Karpas-422 (cell line): ENCODE measurements at regions not wholly inside any gene's neighbourhood (a gene's known extent, or its start where the extent isn't known, plus 50 kb on each side); places are given as distances from the start of the nearest gene placed in this dataset.
A peak's percentile ranks its signal among the peaks of the same experiment; 100 is the strongest.

ENCODE experiments used
- DNase-seq: peaks from one replicate; pipeline ENCODE4 v3.0.0-alpha.2; 2015
- H2AFZ ChIP-seq: fragments of 200-600 bp; sonication (generic); 2 replicates; pipeline ENCODE4 v1.6.1; 2014; ENCODE audit warnings: antibody characterized with exemption, low read length, mixed read lengths
- H3K27ac ChIP-seq: fragments of 200-600 bp; sonication (generic); 2 replicates; pipeline ENCODE4 v1.5.1; 2014; ENCODE audit warnings: mild to moderate bottlenecking, low read length, moderate library complexity
- H3K27me3 ChIP-seq: fragments of 200-600 bp; sonication (generic); 2 replicates; pipeline ENCODE4 v1.6.1; 2014; ENCODE audit warnings: low read length, mixed read lengths
- H3K36me3 ChIP-seq: fragments of 200-600 bp; sonication (generic); 2 replicates; pipeline ENCODE4 v1.6.1; 2014; ENCODE audit warnings: low read length, mixed read lengths; ENCODE audit not compliant: insufficient read depth
- H3K4me1 ChIP-seq: fragments of 200-600 bp; sonication (generic); 2 replicates; pipeline ENCODE4 v1.6.1; 2014; ENCODE audit warnings: mild to moderate bottlenecking, low read length, mixed read lengths
- H3K4me2 ChIP-seq: fragments of 200-600 bp; sonication (generic); 2 replicates; pipeline ENCODE4 v1.6.1; 2014; ENCODE audit warnings: low read length, low read depth, mild to moderate bottlenecking; ENCODE audit not compliant: poor library complexity, severe bottlenecking
- H3K4me3 ChIP-seq: fragments of 200-600 bp; sonication (generic); 2 replicates; pipeline ENCODE4 v1.5.1; 2014; ENCODE audit warnings: mild to moderate bottlenecking, antibody characterized with exemption, low read length, mixed read lengths
- H3K79me2 ChIP-seq: fragments of 200-600 bp; sonication (generic); 2 replicates; pipeline ENCODE4 v1.6.1; 2014; ENCODE audit warnings: mild to moderate bottlenecking, low read length, mixed read lengths
- H3K9ac ChIP-seq: fragments of 200-600 bp; sonication (generic); 2 replicates; pipeline ENCODE4 v1.6.0; 2014; ENCODE audit warnings: low read length
- H3K9me2 ChIP-seq: fragments of 200-600 bp; sonication (generic), shearing (Covaris generic); replicated peaks from 2 replicates; pipeline ENCODE4 v1.6.0; 2014; ENCODE audit warnings: mild to moderate bottlenecking, low read length, moderate library complexity; ENCODE audit not compliant: insufficient read depth
- H3K9me3 ChIP-seq: fragments of 300-700, 200-600 bp; sonication (generic); 2 replicates; pipeline ENCODE4 v1.6.1; 2014; ENCODE audit warnings: low read length, mixed read lengths
- H4K20me1 ChIP-seq: fragments of 200-600 bp; sonication (generic); 2 replicates; pipeline ENCODE4 v1.6.1; 2014; ENCODE audit warnings: mild to moderate bottlenecking, antibody characterized with exemption, low read length, low read depth; ENCODE audit not compliant: insufficient read depth

GRCh38 chr13:34078334-34078999 lies 260.5 kb downstream of the RFC3 start:
- peak overlapping the region; percentile 23; the same call in 1 of the 2 replicates for H2AFZ ChIP-seq
- peaks cover 8% of the 10 kb centered on the region for H3K4me1 ChIP-seq
- H3K4me2 ChIP-seq: no peak overlapping the region
- no peak overlapping the region for H3K27ac ChIP-seq
- H4K20me1 ChIP-seq: no peaks in the 10 kb centered on the region
- H3K27me3 ChIP-seq: no peaks in the 10 kb centered on the region
- H3K4me3 ChIP-seq: no peak overlapping the region
- H3K9me3 ChIP-seq: no peaks in the 10 kb centered on the region
- no peaks in the 10 kb centered on the region for H3K9me2 ChIP-seq
- no peaks in the 10 kb centered on the region for H3K36me3 ChIP-seq
- no peaks in the 10 kb centered on the region for H3K79me2 ChIP-seq
- no peak overlapping the region for H3K9ac ChIP-seq
- DNase-seq: no peak

GRCh38 chr13:34085204-34085603 lies 267.3 kb downstream of the RFC3 start:
- no peaks in the 10 kb centered on the region for H3K9me3 ChIP-seq
- H3K79me2 ChIP-seq: no peaks in the 10 kb centered on the region
- no peak overlapping the region for H2AFZ ChIP-seq
- no peak overlapping the region for H3K27ac ChIP-seq
- H3K4me3 ChIP-seq: no peak overlapping the region
- peaks cover 3% of the 10 kb centered on the region; the same call in 1 of the 2 replicates for H3K4me1 ChIP-seq
- H3K36me3 ChIP-seq: no peaks in the 10 kb centered on the region
- H3K9me2 ChIP-seq: no peaks in the 10 kb centered on the region; the same call in 1 of the 2 replicates
- H3K9ac ChIP-seq: no peak overlapping the region
- H3K4me2 ChIP-seq: no peak overlapping the region
- DNase-seq: no peak
- no peaks in the 10 kb centered on the region for H4K20me1 ChIP-seq
- no peaks in the 10 kb centered on the region for H3K27me3 ChIP-seq

- Histone ChIP-seq H3K4me3 (no peak overlapping the region), H4K20me1 (no peaks in the 10 kb centered on the region), H3K79me2 (no peaks in the 10 kb centered on the region), H3K36me3 (no peaks in the 10 kb centered on the region), H3K9me3 (no peaks in the 10 kb centered on the region), H3K4me1 (no peaks in the 10 kb centered on the region), H3K27me3 (no peaks in the 10 kb centered on the region), H3K4me2 (no peak overlapping the region), H2AFZ (no peak overlapping the region), H3K9me2 (no peaks in the 10 kb centered on the region; the same call in 1 of the 2 replicates), H3K9ac (no peak overlapping the region), H3K27ac (no peak overlapping the region)
- no peak for DNase-seq
Observed at GRCh38 chr13:34086281-34086680, 268.3 kb downstream of the RFC3 start.

DNA sequence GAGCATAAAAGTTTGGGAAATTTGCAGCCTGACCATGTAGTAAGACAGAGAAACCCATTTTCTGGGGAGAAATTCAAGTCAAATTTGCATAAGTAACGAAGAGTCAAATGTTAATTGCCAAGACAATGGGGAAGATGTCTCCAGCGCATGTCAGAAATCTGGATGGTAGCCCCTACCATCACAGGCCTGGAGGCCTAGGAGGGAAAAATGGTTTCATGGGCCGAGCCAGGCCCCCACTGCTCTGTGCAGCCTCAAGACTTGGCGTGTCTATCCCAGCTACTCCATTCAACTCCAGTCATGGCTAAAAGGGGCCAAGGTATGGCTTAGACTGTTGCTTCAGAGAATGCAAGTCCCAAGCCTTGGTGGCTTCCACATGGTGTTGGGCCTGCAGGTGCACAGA lies 269.8 kb downstream of the RFC3 start:
- Histone ChIP-seq H3K27me3 (no peaks in the 10 kb centered on the region), H3K4me3 (no peak overlapping the region), H3K79me2 (no peaks in the 10 kb centered on the region), H3K9ac (no peak overlapping the region), H3K27ac (no peak overlapping the region), H2AFZ (no peak overlapping the region), H4K20me1 (no peaks in the 10 kb centered on the region), H3K9me3 (no peaks in the 10 kb centered on the region), H3K4me1 (no peaks in the 10 kb centered on the region), H3K9me2 (no peaks in the 10 kb centered on the region; the same call in 1 of the 2 replicates), H3K4me2 (no peak overlapping the region), H3K36me3 (no peaks in the 10 kb centered on the region)
- DNase-seq: no peak

- Histone ChIP-seq H3K9me3 (no peaks in the 10 kb centered on the region), H4K20me1 (no peaks in the 10 kb centered on the region), H3K4me3 (no peak overlapping the region), H3K9me2 (no peaks in the 10 kb centered on the region), H2AFZ (no peak overlapping the region), H3K79me2 (no peaks in the 10 kb centered on the region), H3K27me3 (no peaks in the 10 kb centered on the region), H3K4me1 (no peaks in the 10 kb centered on the region), H3K36me3 (no peaks in the 10 kb centered on the region), H3K27ac (no peak overlapping the region), H3K9ac (no peak overlapping the region), H3K4me2 (no peak overlapping the region)
- DNase-seq: no peak
Observed at GRCh38 chr13:34103854-34104253, 285.9 kb downstream of the RFC3 start.

DNA sequence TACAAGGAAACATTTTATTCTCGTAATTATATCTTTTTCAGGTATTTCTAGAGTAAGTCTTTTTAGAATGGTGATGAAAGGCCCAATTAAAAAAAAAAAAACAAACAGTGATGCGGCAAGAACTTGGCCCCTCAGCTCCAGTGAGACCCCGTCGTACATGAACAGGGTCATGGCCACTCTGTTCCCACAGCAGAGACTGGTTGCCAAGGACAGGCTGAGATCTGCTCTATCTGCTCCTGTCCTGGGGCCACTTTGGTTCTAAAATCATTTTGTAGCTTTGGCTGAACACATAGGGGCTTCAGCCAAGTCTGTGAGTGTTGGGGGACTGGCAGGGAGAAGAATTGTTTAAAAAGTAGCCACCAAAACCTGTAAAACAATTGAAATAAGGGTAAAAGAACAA lies 286.9 kb downstream of the RFC3 start:
- no peaks in the 10 kb centered on the region for H3K79me2 ChIP-seq
- no peaks in the 10 kb centered on the region for H4K20me1 ChIP-seq
- no peaks in the 10 kb centered on the region for H3K9me2 ChIP-seq
- no peaks in the 10 kb centered on the region for H3K9me3 ChIP-seq
- no peak for DNase-seq
- no peak overlapping the region for H3K27ac ChIP-seq
- H3K9ac ChIP-seq: no peak overlapping the region
- no peak overlapping the region for H2AFZ ChIP-seq
- no peaks in the 10 kb centered on the region for H3K27me3 ChIP-seq
- no peak overlapping the region for H3K4me2 ChIP-seq
- no peaks in the 10 kb centered on the region for H3K36me3 ChIP-seq
- no peaks in the 10 kb centered on the region for H3K4me1 ChIP-seq
- no peak overlapping the region for H3K4me3 ChIP-seq

GRCh38 chr13:34107806-34108205 lies 289.9 kb downstream of the RFC3 start:
- Histone ChIP-seq H3K4me1 (no peaks in the 10 kb centered on the region), H3K79me2 (no peaks in the 10 kb centered on the region), H4K20me1 (no peaks in the 10 kb centered on the region), H3K9ac (no peak overlapping the region), H3K9me2 (no peaks in the 10 kb centered on the region), H3K27me3 (no peaks in the 10 kb centered on the region), H3K4me2 (no peak overlapping the region), H3K27ac (no peak overlapping the region), H3K9me3 (no peaks in the 10 kb centered on the region), H3K36me3 (no peaks in the 10 kb centered on the region), H2AFZ (no peak overlapping the region), H3K4me3 (no peak overlapping the region)
- no peak for DNase-seq

DNA sequence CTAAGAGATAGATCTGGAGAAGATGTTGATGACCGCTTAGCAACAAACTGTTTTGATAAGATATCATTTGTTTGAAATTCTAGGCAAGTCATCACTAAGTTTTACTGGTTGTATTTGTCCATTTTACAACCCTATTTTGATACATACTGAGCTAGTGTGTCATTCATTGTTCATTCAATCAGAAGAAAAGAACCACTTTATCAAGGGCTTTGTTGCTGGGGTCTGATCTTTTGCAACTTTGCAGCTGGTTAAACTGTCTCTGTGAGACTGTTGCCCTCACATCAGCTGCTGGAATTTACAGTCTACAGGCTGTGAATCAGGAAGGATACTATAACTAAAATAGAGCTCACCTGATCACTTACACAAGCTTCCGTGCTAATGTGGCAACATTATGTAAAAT lies 290.5 kb downstream of the RFC3 start:
- H2AFZ ChIP-seq: no peak overlapping the region
- no peaks in the 10 kb centered on the region for H3K4me1 ChIP-seq
- no peaks in the 10 kb centered on the region for H3K9me2 ChIP-seq
- no peak overlapping the region for H3K4me2 ChIP-seq
- DNase-seq: no peak
- H3K9ac ChIP-seq: no peak overlapping the region
- no peak overlapping the region for H3K4me3 ChIP-seq
- H4K20me1 ChIP-seq: no peaks in the 10 kb centered on the region
- H3K27ac ChIP-seq: no peak overlapping the region
- H3K9me3 ChIP-seq: no peaks in the 10 kb centered on the region
- H3K36me3 ChIP-seq: no peaks in the 10 kb centered on the region
- H3K27me3 ChIP-seq: no peaks in the 10 kb centered on the region
- H3K79me2 ChIP-seq: no peaks in the 10 kb centered on the region
